ENCODE measurements at regions not wholly inside any gene's neighbourhood (a gene's known extent, or its start where the extent isn't known, plus 50 kb on each side); places are given as distances from the start of the nearest gene placed in this dataset.

GRCh38 chr2:65671670-65672242 lies 239.4 kb upstream of the SPRED2 start:
- DNase-seq: no peak

GRCh38 chr2:65669574-65669973 lies 237.2 kb upstream of the SPRED2 start:
- no peak for DNase-seq

GRCh38 chr2:65668744-65669143 lies 236.3 kb upstream of the SPRED2 start:
- DNase-seq: no peak

- DNase-seq: peak; percentile 80
Observed at GRCh38 chr2:65666156-65666725, 233.8 kb upstream of the SPRED2 start.

- peak; percentile 40 for DNase-seq
Observed at GRCh38 chr2:65664931-65665330, 232.5 kb upstream of the SPRED2 start.

GRCh38 chr2:65663831-65664407 lies 231.5 kb upstream of the SPRED2 start:
- no peak for DNase-seq

- DNase-seq: peak; percentile 80
Observed at GRCh38 chr2:65662654-65663432, 230.4 kb upstream of the SPRED2 start.

GRCh38 chr2:65661980-65662653 lies 229.7 kb upstream of the SPRED2 start:
- peak; percentile 57 for DNase-seq

GRCh38 chr2:65660340-65660739 lies 227.9 kb upstream of the SPRED2 start:
- peak; percentile 40 for DNase-seq

GRCh38 chr2:65658881-65659280 lies 226.5 kb upstream of the SPRED2 start:
- DNase-seq: peak; percentile 71

- DNase-seq: no peak
Observed at GRCh38 chr2:65658266-65658665, 225.9 kb upstream of the SPRED2 start.

GRCh38 chr2:65656160-65656718 lies 223.8 kb upstream of the SPRED2 start:
- DNase-seq: no peak

GRCh38 chr2:65655000-65655399 lies 222.6 kb upstream of the SPRED2 start:
- DNase-seq: no peak

GRCh38 chr2:65654496-65654895 lies 222.1 kb upstream of the SPRED2 start:
- no peak for DNase-seq

- DNase-seq: no peak
Observed at GRCh38 chr2:65652066-65652465, 219.7 kb upstream of the SPRED2 start.

- DNase-seq: no peak
Observed at GRCh38 chr2:65649811-65650589, 217.6 kb upstream of the SPRED2 start.

- no peak for DNase-seq
Observed at GRCh38 chr2:65647249-65647842, 214.9 kb upstream of the SPRED2 start.

GRCh38 chr2:65640793-65641103 lies 208.3 kb upstream of the SPRED2 start:
- DNase-seq: no peak

GRCh38 chr2:65639156-65639864 lies 206.9 kb upstream of the SPRED2 start:
- DNase-seq: no peak

GRCh38 chr2:65638443-65638842 lies 206.0 kb upstream of the SPRED2 start:
- peak; percentile 30 for DNase-seq
